ENCODE measurements at regions not wholly inside any gene's neighbourhood (a gene's known extent, or its start where the extent isn't known, plus 50 kb on each side); places are given as distances from the start of the nearest gene placed in this dataset.

DNA sequence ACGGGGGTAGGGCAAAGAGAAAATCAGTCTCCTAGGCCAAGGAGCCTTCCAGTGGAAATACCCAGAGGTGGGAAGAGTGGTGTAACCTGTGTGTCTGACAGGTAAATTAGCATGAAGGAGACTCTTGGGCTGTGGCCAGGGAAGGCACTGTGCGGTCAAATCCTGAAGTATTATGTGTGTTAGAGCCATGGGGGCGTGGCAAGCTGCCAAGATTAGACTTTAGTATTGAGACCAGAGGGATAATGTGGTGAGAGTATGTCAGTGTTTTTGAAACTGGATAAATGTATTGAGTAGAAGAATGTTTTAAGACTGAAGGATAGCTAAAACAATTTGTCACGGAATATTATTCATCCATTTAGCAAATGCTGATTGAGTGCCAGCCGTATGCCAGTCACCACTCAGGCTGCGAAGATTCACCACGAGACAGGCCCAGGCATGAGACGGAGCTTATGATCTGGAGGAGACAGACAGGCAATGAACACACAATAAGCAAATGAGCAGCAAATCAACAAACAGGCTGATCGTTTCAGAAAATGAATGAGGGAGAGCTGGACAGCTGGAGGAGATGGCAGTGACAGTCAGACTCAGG, 445.9 kb downstream of the MCTP2 start:
- DNase-seq (ENCODE audit: low spot score) = no peak

DNA sequence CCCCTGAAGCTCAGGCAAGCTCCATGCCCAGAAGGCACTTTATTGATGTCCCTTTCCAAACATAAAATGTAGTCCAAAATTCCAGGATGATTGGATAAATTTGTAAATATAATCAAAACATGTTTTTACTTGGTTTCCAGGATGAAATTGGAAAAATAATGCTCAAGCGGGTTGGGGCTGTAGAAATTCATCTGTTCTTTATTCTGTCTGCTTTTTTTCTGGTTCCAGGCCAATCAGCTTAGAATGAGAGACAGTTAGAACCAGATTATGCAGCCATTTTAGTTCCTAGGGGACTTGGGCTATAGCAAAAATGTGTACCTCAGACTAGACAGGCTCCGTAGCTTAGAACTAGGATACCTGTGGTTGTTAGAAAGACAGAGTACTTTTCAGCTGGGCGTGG, 450.8 kb downstream of the MCTP2 start:
- no peak for DNase-seq (ENCODE audit: low spot score)

DNA sequence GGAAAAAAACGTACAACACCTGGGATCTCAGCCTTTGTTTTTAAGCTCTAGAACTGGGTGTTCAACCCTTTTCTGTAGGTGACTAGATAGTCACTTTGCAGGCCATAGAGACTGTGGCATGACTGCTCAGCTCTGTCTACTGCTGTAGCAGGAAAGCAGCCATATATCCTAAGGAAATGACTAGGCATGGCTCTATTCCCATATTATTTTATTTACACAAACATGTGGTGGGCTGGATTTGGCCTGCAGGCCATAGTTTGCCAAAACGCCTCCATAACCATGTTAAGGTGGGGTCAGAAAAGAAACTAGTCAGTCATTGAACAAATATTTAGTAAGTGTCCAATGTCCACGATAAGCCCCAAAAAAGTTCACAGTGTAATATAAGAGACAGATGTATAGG, 452.5 kb downstream of the MCTP2 start:
- DNase-seq (ENCODE audit: low spot score) = no peak

DNA sequence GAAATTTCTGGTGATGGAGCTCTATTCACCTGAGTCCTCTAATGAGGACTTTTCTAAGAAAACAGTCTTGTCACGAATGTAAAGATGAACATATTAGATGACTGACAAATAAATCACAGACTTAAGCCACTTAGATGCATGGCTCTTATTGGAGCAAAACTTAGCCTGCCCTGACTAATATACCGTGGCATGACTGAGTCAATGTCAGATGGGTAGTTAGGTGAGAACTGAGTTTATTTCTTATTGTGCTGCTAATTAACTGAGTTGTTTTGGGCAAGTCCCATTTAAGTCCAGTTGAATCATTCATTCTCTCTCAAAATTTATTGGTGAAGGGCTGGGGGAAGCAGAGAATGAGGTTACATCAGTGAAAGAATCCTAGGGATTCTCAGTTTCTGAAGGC, 459.8 kb downstream of the MCTP2 start:
- no peak for DNase-seq (ENCODE audit: low spot score)

DNA sequence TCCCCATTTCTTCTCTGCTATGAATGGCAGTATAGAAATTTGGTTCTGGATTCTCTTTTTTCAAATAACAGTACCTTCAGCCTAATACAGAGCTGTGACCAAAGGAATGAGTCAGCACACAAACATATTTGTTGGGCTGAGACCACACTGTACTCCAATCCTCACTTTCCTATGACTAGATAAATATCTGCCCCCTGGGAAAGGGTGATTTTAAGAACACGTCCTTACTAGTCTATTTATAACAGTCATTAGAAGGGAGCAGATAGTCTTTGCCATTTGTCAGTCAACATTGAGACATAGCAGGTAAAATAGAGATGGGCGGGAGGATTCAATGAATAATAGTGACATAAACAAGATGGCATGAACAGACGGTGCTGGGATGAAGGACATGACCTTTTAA, 461.3 kb downstream of the MCTP2 start:
- DNase-seq (ENCODE audit: low spot score) = no peak

DNA sequence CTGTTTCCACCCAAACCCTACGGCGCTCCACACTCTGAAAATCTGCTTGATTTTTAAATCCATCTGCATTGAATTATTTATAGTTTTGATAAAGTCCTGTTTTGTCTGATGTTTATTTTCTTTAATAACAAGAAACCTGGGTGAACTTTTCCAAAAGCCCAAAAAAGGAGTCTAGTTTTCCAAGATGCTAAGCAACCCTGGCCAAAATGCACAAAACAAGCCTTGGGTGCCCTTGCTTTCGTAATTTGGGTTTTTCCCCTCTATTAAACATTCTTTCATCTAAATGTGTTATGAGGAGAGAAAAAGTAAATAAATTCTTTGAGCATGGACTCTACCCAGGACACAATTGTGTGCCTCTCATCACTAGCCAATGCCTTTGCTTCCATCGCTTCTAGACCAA, 468.9 kb downstream of the MCTP2 start:
- no peak for DNase-seq (ENCODE audit: low spot score)

DNA sequence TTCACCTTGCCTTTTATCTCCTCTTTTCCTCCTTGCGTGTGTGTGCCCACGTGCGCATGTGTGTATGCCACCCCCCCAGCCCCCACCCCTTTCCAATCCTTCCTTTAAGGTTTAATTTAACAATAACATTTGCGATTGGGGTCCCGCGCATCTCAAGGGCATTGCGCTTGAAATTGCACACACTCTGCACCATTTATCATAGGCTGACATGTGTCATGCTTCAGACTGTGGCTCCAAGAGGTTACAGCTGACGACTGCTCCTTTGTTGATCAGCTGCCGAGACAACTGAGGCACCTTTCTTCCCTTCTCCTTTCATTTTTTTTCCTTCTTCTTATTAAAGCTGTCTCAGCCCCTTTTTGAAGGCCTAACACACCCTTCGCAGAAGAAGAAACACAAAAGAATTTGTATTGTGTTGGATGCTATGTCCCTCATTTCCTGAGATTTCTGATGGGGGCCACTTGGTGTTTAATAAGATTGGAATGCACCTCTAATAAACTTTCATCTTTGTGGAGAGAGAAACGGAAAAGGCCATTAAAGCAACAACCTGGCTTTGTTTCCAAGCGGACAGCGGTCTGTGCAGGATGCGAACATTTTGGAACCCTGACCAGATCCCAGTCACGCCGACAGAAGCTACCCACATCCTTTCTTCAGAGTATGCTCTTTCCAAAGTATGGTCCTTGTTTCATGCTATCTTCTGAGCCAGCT, 470.1 kb downstream of the MCTP2 start:
- no peak for DNase-seq (ENCODE audit: low spot score)

DNA sequence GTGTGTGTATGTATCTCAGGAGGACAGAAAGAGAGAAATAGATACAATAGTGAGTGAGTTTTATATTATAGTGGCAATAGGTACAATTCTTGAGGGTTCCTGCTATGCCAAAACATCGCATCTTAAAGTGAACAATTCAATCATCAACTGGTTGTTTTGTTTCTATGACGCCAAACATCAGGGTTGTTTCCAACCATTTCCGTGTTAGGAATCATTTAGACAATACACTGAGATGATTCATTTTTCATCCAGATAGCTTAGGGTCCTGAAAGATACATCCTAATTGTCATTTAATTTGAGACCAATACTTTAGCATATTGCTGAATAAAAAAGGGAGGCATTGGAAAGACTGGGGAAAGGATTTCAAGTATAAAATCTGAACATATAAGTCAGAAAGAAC, 472.2 kb downstream of the MCTP2 start:
- DNase-seq (ENCODE audit: low spot score) = no peak

DNA sequence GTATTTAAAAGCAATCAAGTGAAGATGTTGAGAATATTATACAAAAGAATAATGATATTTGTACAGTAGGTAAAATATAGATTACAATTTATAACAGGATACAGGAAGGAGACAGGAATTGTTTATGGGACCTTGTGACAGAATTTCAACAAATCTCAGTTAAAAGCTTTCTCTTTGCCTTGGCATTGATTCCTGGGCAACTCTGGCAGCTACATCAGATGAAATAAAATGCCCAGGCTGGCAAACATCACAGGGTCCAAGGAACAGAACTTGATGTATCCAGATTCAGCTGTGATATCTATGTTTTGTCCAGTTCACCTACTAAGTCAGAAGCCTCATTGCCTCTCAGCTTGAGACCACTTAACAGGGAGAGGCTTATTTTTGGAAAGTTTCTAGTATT, 473.1 kb downstream of the MCTP2 start:
- no peak for DNase-seq (ENCODE audit: low spot score)

DNA sequence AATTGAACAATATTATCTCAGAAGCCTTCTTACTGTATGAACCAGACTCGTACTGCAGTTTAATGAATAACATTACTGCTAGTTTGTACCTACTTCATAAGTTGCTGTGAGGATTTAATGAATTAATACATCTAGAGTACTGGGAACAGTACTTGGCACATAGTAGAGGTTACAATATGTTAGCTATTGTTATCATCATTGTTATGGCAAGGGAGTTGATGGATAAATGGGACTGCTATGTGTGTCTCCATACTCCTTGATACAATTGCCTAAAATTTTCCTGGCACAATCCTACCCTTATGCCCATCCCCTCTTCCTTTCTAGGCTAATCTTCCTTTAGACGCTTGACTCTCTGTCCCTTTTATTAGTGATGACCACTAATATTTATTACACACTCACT, 473.6 kb downstream of the MCTP2 start:
- DNase-seq (ENCODE audit: low spot score) = no peak

DNA sequence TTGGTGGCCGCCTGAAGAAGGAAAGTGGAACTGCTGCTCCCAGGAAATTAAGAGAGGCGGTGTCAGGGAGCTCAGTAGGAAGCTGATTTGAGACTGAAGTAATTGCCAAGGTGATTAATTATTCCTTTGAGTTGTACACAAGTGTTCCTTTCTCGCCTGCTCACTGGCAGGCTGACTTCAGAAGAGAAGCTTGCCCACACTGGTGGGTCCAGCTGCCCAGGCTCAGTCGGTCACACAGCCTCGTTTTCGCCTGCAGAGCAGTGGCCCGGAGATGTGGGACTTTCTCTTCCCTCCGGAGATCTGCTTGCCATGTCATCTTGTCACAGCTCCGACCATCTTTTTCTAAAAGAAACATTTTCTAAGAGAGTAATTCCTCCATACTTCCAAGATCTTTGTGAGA, 478.0 kb downstream of the MCTP2 start:
- no peak for DNase-seq (ENCODE audit: low spot score)

DNA sequence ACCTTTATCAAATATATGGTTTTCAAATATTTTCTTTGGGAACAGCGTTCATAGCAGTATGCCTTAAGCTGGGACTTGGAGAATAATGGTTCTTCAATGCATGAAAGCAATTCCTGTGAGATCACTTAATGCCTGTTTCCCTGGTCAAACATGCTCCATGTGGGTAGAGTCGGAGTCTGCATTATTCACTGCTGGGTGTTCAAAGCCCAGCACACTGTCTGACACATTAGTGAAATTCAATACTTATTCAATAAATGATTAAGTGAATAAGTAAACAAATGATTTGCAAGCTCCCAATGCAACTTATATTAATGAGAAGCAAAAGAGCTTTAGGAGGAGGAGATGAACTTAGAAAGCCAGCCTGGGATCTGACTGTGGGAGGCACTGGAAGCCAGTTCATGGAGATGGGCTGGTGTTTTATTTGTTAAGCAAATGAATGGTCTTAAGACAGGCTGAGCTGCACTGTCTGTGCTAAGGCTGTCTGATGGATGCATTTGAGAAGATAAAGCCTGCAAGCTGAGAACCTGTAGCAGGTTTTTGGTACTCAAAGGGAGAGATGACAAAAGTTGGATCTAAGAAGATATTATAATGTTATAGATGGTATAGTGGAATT, 490.8 kb downstream of the MCTP2 start:
- DNase-seq (ENCODE audit: low spot score) = no peak

DNA sequence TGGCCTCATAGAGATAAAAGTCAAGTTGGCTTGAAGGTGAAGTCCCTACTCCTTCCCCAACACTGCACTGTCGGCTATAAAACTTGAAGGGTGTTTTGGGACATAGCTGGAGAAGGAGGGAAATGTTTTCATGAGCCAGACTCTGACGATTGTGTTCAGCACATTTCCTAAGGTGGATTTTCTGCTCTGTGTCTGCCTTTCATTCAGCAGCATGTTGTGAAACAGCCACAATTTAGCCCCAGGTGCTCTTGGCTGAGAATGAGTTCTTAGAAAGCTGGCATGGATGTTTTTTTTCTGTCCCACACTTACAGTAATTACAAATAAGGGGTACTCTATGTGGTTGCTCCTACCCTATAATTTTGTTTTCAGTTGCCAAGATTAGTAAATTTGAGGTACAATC, 492.4 kb downstream of the MCTP2 start:
- no peak for DNase-seq (ENCODE audit: low spot score)

DNA sequence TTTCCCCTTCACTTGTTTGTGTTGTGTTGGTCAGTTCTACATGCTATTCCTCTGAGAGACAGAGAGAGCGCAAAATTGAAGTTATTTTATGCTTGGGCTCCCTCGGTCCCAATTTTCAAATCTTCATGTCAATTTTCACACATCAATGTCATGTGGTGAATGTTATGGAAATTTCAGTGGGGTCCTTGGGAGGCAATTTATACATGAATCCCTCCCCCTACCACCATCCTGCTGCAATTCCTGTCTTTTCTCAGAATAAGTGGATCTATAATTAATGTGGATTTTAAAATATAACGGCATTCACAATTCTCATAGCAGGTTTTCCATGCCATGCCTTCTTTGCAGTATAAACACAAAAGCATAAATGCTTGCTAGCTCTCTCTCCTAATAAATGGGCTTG, 499.9 kb downstream of the MCTP2 start:
- no peak for DNase-seq (ENCODE audit: low spot score)

DNA sequence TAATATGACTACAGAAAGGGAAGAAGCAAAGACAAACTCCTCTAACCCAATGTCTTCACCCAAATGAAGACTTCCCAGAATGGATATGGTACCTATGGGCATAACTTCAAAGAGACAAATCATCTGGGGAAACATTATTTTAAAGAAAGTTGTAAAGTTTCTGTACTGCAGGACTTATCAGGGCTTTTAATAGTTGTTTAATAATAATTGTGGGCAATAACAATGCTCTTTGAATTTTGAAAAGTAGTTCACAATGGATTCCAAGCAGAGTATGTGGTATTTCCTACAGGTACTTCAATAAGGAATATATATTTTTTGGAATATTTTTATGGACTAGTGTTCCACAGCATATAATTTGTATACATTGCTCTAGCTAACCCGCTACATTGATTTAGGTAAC, 503.1 kb downstream of the MCTP2 start:
- no peak for DNase-seq (ENCODE audit: low spot score)

DNA sequence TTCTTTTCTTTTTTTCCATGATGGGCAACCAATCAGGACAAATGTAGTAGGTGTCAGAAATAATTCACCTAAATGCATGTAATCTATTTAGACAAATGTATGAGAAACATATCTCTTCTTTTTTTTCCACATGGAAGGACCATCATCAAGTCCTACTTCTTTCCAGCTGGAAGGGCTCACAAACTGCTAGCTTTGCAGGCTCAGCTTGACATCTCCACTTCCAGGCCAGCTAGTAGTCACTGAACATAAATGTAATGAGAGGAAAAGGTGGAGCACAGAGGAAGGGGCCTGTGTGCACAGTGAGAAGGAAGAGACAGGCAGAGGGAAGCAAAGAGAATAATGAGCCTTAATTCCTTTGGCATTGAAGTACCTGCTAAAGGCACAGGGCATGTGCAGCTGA, 504.9 kb downstream of the MCTP2 start:
- no peak for DNase-seq (ENCODE audit: low spot score)

DNA sequence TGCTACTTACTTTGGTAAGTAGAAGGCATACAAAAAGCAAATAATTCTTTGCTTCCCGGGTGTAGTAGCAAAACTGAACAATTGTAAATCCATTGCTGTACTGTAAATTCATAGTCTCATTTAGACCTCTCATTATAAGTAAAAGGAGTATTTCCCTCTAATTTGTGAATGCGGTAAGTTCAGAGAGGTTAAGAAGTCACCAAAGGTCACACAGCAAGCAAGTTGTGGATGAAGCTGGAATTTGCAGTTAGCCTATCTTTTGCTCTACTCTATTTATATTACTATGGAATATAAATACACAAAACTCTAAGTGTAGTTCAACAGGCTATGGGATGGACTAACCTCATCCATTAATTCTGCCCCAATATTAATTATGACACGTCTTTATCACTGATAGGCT, 508.3 kb downstream of the MCTP2 start:
- DNase-seq (ENCODE audit: low spot score) = no peak

DNA sequence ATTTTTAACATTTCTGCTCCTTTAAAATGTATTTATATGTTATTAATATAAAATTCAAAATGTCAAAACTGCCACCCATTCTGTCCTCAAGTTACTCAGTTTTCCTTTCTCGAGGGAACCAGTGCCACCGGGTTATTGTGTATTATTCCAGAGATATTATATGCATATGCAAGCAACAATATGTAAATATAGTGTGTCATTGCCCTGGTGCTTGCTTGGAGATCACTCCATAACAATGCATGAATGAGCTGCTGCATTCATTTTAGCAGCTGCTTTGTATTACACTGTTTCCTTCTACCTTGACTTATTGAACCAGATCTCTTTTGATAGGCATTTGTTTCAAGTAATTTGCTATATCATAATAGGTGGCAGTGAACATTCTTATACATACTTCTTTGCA, 509.1 kb downstream of the MCTP2 start:
- DNase-seq (ENCODE audit: low spot score) = no peak

DNA sequence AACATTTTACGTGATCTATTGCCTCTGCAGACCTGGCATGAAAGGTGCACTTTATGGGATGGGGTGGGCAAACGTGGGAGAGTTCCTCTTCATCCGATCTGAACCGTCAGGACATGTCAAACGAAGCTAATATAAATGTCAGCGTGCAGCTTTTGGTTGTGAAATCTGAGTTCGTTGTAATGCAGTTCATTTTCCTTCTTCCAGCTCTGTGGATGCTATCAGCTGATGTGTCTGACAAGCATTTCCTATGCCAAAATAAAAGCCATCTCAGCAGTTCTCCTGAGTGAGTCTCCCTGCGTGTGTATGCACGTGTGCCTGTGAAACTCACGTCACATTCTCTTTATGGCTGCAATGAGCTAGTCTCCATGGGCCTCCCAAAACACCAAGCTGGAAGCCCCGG, 512.3 kb downstream of the MCTP2 start:
- no peak for DNase-seq (ENCODE audit: low spot score)

DNA sequence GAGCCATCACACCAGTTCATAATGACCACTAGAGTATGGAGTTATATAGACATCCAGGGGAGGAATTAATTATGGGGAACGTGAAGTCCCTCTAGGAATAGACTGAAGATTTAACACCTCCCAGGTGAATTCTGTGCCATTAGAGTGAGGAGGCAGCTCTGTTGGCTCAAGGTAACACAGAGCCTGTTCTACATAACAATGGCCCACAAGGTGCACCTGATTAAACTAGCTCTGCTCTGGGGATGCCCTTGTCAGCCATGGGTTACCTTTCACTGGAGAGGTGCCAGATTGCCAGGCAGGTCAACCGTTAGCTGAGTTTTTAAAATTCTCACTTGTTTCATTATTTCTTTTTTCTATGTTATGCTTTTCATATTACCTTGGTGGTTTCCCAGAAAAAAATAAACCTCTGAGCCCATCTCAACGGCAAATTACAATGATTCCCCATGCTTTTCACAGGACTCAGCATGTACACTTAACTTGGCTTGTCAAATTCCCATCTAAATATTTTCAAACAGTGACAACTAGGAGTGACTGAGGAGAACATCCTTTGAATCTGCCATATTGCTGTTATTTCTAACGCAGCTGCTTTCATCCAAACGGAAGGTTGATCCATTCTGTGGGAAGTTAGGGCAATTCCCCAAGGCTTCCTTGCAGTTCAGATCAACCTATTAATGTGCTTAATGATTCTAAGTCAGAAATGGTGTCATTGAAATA, 512.9 kb downstream of the MCTP2 start:
- DNase-seq (ENCODE audit: low spot score) = no peak

DNA sequence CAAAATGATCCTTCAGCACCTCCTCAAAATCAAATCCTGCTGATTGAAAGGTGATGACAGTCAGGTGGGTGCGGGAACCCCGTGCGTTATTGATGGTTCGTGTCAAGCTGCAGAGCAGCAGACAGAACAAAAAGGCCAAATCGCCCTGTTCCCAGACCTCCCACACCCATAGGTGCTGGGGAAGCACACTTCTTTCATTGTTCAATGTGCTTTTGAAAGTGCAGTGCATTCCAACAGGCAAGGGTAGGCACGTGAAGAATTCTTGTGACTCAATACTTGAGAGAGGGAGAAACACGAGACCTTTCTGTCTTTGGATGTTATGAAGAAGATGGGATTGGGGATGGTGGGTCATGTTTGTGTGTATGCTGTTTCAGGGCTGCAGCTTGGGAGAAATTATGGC, 514.0 kb downstream of the MCTP2 start:
- DNase-seq (ENCODE audit: low spot score) = no peak

DNA sequence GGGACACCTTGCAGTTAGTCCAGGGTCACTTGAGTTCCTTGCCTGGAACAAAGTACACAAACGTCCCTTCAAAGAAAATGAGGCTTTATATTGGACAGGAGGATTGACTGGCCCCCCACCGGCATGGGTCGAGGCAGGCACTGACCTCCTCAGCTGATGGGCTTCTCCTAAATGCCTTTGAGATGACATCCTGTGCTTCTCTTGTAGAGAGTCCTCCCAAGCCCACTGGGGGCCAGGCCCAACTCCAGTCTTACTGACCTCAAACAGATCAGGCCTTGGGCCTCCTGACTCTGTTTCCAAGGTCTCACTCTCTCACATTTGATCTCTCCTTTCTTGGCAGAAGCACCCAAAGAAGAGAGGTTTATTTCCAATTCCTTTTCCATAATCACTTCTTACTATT, 516.1 kb downstream of the MCTP2 start:
- DNase-seq (ENCODE audit: low spot score) = no peak

Measured in germinal center (tissue), 1 donor.